ENCODE measurements at regions not wholly inside any gene's neighbourhood (a gene's known extent, or its start where the extent isn't known, plus 50 kb on each side); places are given as distances from the start of the nearest gene placed in this dataset.

DNA sequence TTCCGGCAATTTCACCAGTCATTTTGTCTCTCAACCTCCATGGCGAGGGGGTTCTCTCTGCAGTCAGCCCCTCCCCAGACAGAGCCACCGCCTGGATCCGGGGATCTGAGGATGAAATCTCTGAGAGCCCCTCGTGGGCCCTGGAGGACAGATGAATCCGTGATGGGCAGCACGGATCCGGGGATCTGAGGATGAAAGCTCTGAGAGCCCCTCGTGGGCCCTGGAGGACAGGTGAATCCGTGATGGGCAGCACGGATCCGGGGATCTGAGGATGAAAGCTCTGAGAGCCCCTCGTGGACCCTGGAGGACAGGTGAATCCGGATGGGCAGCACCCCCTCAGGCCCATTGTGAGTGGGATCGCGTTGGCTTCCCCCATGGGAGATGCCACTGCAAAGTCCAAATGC is 106.5 kb downstream of the DACT2 start:
- FAIRE-seq (no peak), ATAC-seq (no peak), DNase-seq (no peak)
- intact Hi-C loops (cut with DNase I) = no loop called here
- WGBS, 2 donors = 87 to 89% methylated on average over 16 of the region's 16 CpGs
- no peaks in the 10 kb centered on the region for H3K4me1 ChIP-seq
- no peaks in the 10 kb centered on the region for H3K27me3 ChIP-seq
- no peaks in the 10 kb centered on the region for H3K36me3 ChIP-seq
- no peak for TF ChIP-seq CTCF (IDR thresholded peaks at IDR 0.05)
- no peaks in the 10 kb centered on the region for H3K9me3 ChIP-seq
- H3K27ac ChIP-seq = no peak overlapping the region
- H3K4me3 ChIP-seq = no peak overlapping the region

DNA sequence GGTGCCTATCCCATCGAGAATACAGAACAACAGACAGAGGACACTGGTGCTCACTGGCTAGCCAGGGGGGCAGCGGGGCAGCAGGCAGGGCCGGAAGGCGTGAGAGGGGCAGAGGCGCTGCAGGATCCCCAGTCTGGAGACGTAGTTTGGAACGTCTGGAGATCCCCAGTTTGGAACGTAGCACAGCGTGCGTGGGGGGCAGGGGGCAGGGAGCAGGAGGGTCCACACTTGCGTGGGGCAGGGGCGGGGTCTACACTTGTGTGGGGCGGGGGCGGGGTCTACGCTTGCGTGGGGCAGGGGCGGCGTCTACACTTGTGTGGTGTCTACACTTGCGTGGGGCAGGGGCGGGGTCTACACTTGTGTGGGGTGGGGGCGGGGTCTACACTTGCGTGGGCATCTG is 107.2 kb downstream of the DACT2 start:
- no peaks in the 10 kb centered on the region for H3K9me3 ChIP-seq
- intact Hi-C loops (cut with DNase I) = no loop called here
- DNase-seq = no peak
- no peaks in the 10 kb centered on the region for H3K36me3 ChIP-seq
- no peak for ATAC-seq
- H3K4me3 ChIP-seq = no peak overlapping the region
- H3K27ac ChIP-seq = no peak overlapping the region
- 80 to 92% methylated on average over 22 of the region's 22 CpGs for WGBS, 2 donors
- no peaks in the 10 kb centered on the region for H3K27me3 ChIP-seq
- H3K4me1 ChIP-seq = no peaks in the 10 kb centered on the region
- TF ChIP-seq CTCF (IDR thresholded peaks at IDR 0.05) = no peak
- no peak for FAIRE-seq

DNA sequence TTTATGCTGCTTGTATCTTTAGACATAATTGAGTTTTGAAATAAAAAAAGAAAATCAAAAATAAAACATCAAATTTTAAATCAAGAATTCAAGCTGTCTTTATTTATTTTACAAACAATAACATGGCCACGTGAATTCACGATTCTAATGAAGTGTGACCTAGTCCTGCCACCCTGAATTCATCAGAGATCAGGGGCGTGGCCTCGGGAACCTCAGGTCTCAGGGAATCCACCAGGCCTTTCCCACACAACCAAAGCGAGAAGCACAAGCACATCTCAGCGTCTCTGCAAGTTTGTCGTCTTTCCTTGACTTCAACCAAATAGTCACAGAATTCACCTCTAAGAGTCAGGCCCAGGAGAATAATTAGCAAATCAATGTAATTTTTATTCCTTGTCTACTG is 107.9 kb downstream of the DACT2 start:
- no peak for FAIRE-seq
- Histone ChIP-seq H3K27me3 (no peaks in the 10 kb centered on the region), H3K27ac (no peak overlapping the region), H3K9me3 (no peaks in the 10 kb centered on the region), H3K4me3 (no peak overlapping the region), H3K4me1 (no peaks in the 10 kb centered on the region), H3K36me3 (no peaks in the 10 kb centered on the region)
- WGBS, 2 donors = 81 to 87% methylated on average over 7 of the region's 7 CpGs
- intact Hi-C loops (cut with DNase I) = no loop called here
- ATAC-seq = no peak
- no peak for DNase-seq
- TF ChIP-seq CTCF (IDR thresholded peaks at IDR 0.05) = no peak

GRCh38 chr6:168210239-168211105 is 109.1 kb downstream of the DACT2 start:
- H3K36me3 ChIP-seq = no peaks in the 10 kb centered on the region
- ATAC-seq (no peak), DNase-seq (no peak), FAIRE-seq (no peak)
- no peak overlapping the region for H3K4me3 ChIP-seq
- H3K27ac ChIP-seq = no peak overlapping the region
- intact Hi-C loops (cut with DNase I) = no loop called here
- no peak for TF ChIP-seq CTCF (IDR thresholded peaks at IDR 0.05)
- 80 to 88% methylated on average over 16 of the region's 16 CpGs for WGBS, 2 donors
- H3K9me3 ChIP-seq = no peaks in the 10 kb centered on the region
- no peaks in the 10 kb centered on the region for H3K27me3 ChIP-seq
- no peaks in the 10 kb centered on the region for H3K4me1 ChIP-seq

- H3K27ac ChIP-seq = no peak overlapping the region
- H3K27me3 ChIP-seq = no peaks in the 10 kb centered on the region
- H3K4me3 ChIP-seq = no peak overlapping the region
- ATAC-seq (no peak), FAIRE-seq (no peak), DNase-seq (no peak)
- intact Hi-C loops (cut with DNase I) = no loop called here
- no peaks in the 10 kb centered on the region for H3K36me3 ChIP-seq
- H3K4me1 ChIP-seq = no peaks in the 10 kb centered on the region
- TF ChIP-seq CTCF (IDR thresholded peaks at IDR 0.05) = no peak
- WGBS, 2 donors = 81 to 90% methylated on average over 10 of the region's 10 CpGs
- H3K9me3 ChIP-seq = no peaks in the 10 kb centered on the region
Measured at GRCh38 chr6:168209420-168209819, 110.2 kb downstream of the DACT2 start.
